GM21381 (cell line): ENCODE measurements at regions not wholly inside any gene's neighbourhood (a gene's known extent, or its start where the extent isn't known, plus 50 kb on each side); places are given as distances from the start of the nearest gene placed in this dataset.
A peak's percentile ranks its signal among the peaks of the same experiment; 100 is the strongest.
"Not testable (repeated sequence)": the region's sequence is repeated elsewhere in the genome, so short reads cannot be mapped to it uniquely, and the experiment has no call there.

Source experiments
- ATAC-seq: cut with Tn5 transposase; IDR thresholded peaks from one replicate; pipeline ENCODE4 v1.9.1; 2021; ENCODE audit warnings: mild to moderate bottlenecking, moderate library complexity; ENCODE audit not compliant: unreplicated experiment

DNA sequence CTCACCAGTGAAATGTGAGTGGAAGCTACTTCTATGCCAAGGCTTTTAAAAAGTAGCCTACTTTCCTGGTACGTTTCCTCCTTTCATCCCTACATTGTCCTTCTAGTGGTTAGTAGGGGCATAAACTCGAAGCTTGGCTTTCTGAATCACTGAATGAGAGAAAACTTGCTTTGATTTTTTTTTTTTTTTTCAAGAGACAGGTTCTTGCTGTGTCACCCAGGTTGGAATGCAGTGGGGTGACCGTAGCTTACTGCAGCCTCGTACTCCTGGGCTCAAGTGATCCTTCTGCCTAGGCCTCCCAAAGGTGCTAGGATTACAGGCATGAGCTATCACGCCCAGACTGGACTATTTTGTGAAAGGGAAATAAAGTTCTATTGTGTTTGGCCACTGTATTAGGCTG lies 89.1 kb upstream of the IGFBP7 start:
- no peak for ATAC-seq

DNA sequence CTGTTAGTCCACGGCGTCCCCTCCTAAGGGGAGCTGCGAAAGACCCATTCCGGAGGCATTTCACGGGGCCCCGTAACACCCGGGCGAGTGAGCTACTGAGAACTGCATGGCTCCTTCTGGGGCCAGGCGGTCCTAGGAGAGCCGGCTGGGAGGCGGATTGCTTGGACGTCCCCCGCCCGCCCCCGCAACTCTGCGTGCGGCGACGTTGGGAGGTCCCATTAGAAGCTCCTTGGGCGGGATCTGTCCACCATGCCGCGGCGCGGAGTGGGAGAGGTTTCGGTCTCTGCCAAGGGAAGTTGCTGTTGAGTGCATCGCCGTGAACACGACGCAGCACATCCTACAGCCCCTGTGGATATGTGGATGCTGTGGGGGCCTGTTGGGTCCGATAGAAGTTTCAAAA lies 85.4 kb upstream of the IGFBP7 start:
- ATAC-seq: no peak

DNA sequence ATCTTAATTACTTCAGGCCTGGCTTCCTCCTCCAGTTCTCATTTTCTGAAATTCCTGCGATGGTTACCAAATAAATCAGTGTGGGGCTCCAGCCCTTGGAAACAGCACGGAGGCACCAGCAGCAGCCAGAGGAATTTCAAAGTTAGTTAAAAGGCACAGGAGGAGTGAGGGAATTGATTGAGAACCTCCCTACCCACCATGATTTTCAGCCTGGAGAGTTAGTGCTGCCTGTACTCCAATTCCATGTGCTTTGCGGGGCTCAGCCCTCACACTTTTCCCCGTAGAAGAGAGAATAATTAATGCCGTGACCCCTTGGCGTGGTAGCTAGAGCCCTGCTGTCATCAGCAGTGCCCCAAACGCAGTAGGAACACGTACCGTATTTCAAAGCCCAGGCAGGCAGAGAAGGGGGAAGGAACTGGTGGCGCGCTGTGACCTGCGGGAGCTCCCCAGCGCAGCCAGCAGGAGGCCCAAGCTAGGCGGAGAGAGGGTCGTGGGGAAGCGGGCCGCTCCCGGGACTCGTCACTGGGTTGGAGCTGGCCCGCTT lies 84.0 kb upstream of the IGFBP7 start:
- no peak for ATAC-seq

DNA sequence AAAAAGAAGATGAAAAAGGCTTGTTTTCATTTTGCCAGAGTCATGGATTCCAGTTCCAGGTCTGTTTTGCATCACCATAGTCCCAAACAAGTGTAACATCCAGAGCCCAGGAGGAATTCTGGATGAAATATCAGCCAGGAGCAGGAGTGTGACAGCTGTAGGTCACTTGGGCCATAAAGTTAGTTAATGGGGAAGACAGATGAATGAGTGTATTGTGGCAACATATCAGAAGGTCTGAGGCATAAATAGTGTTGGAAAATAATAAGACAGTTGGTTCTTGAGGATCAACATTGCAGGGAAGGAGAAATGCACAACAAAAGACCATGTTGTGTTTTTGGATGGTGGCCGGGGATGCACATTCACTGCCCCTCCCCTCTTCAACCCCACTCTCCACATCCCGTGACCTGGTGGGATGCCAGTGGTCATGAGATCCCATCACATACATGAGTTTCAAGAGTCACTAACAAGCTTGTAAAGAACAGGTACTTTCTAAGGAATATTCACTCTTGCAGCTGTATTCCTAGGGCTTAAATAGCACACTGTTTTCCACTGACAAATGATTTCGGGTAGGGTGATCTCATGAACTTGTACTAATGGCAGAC lies 83.1 kb upstream of the IGFBP7 start:
- no peak for ATAC-seq

- ATAC-seq: no peak
Measured at GRCh38 chr4:57191523-57192034, 81.4 kb upstream of the IGFBP7 start.

DNA sequence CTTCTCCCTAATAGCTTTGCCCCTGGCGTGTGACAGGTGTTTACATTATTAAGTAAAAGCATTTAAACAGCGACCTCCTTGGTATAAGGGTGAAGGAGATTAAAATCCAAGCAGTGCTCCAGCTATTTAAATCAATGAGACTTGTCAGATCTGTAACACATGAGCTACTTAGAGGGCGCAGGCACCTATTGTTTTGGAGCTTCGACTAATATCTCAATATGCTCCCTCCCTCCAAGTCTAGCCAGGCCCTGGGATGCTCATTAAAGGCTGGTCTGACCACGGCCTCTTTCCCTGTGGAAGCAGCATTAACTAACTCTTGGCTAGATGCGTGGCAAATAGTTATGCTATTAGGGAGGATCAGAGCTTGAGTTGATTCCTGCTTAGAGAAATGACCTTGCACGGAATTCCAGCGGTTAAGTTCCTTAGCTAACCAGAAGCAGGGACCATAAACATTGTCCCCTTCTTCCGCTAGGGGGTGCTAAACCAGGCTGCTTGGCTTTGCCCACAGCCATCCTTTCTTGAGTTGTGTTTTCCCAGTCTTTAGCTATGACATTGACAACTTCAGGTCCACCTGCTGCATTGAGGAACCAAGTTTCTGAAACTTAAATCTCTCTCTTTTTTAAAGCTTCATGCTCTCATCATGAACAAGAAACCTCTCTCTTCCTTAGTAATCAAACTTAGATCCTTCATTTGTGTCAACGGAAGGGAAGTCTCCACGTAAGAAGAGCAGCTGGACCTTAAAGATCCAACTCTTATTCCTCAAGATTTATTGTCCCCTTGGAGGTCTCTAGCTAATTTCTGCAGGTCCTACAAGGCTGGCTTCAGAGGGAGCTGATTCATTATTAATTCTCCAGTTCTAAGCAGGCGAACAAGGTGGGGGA lies 80.7 kb upstream of the IGFBP7 start:
- ATAC-seq: no peak

DNA sequence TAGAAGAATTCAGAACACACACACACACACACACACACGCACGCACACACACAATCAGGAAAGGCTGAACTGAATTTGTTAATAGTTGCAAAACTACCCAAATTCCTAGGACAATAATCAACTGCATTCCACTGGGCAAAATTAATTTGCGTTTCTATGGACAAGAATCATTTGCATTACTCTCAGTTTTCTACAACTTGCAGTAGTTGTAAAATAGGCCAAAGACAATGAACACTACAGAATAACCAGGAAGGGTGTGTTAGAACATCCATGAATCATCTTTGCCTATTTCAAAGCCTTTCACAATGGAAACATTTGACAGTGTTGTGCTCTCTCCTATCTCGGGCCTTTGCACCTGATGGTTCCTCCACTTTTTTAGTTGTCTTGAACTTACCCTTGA lies 77.1 kb upstream of the IGFBP7 start:
- no peak for ATAC-seq

DNA sequence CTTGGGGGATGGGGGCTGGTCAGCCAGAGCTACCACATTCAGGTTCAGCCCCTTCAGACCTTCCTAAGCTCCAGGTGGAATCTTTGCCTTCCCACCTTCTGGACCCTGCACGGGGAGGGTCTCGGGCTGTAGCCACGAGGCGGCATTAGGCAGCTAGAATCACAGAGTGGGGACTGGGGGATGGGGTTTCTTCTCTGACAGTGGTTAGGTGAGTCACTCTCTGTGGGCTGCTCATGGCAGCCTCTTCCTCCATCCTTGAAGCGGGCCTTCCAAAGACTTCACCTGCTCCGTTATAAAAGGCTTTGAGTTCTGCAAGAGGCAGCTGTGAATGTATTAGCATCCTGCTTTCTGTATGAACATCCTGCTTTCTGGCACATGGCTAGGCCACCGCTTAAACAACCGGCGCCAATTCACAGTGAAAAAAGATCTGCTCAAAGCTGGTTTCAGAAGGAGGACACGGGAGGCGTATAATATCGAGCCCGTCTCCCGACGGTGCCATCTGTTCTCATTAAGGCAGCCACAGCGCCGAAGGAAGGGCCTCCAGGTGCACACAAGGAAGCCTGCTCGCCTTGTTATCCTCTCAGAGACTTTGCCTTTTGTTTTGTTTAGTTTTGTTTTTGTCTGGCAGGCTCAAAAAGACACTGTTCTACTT lies 74.3 kb upstream of the IGFBP7 start:
- no peak for ATAC-seq

DNA sequence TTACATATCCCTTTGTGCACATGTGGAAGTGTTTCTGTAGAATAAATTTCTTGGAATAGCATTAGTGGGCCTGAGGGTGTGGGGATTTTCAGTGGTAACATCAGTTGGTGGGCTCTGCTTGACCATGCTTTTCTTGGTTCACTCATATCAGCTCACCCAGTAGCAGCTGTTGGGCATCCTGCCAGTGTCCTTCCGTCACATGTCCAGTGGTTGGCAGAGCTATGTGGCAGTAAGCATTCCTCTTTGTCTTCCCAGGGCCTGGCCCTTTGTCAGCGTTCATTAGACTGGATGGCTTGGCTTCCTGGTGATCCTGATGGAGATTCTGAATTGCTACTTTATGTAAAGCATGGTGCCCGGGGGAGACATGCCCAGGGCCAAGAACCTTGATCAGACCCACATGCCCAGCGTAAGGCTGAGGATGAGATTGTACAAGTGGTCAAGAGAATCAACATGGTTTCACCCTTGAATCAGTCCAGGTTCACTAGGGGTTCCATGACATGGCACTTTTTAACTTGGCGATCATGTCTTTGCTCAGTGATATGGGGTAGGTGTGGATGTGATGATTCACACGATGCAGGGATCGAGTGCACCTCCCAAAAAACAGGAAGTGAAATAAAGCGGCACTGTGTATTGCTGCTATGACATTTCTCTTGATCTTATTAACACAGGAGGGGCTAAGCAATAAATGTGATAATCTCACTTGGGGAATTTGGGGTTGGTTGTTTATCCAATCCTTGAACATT lies 72.1 kb upstream of the IGFBP7 start:
- no peak for ATAC-seq

DNA sequence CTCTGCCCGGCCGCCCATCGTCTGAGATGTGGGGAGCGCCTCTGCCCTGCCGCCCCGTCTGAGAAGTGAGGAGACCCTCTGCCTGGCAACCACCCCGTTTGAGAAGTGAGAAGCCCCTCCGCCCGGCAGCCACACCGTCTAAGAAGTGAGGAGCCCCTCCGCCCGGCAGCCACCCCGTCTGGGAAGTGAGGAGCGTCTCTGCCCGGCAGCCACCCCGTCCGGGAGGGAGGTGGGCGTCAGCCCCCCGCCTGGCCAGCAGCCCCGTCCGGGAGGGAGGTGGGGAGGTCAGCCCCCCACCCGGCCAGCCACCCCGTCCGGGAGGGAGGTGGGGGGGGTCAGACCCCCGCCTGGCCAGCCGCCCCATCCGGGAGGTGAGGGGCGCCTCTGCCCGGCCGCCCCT lies 63.0 kb upstream of the IGFBP7 start:
- ATAC-seq: not testable (repeated sequence)

GRCh38 chr4:57172065-57172464 lies 61.9 kb upstream of the IGFBP7 start:
- no peak for ATAC-seq

GRCh38 chr4:57168982-57169381 lies 58.8 kb upstream of the IGFBP7 start:
- no peak for ATAC-seq

- ATAC-seq: peak; percentile 98
Measured at GRCh38 chr4:57163530-57164459, 53.6 kb upstream of the IGFBP7 start.

DNA sequence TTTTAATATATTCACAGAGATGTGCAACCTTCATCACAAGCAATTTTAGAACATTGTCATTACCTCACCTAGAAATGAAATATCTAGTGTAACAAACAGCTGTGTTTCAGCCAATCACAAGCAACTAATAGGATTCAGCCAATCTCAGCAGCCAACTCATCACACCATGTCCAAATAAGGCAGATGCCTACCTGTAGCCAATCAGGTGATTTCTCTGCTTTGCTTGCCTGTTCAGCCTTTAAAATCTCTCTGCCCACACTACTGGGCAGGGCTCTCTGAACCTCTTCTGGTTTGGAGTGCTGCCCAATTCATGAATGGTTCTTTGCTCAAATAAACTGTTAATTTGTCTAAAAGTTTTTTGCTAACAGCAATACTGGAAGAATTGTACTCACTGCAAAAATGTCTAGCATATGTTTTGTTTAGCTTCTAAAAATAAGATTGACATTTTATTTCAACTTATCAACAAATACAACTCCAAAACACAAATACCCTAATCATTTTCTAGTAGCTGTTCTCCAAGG lies 52.4 kb upstream of the IGFBP7 start:
- no peak for ATAC-seq
